ENCODE measurements at regions not wholly inside any gene's neighbourhood (a gene's known extent, or its start where the extent isn't known, plus 50 kb on each side); places are given as distances from the start of the nearest gene placed in this dataset.

DNA sequence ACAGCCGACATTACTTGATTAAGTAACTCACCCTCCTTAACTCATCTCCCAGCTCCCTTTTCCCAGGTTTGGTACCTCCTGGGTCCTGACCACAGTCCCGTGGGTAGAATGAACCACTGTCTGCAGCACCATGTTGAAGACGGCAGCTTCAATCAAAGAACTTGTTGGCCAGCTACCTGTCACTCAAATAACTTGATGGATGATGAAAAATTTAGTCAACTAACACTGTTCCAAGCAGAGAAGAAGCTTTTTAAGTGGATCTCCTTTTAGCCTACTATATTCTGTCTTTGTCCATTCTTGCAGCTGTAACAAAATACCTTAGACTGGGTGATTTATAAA, 138.4 kb upstream of the F3 start:
- Histone ChIP-seq H3K9me3 (ENCODE audit: control insufficient read depth, low read depth, low read length) (no peaks in the 10 kb centered on the region), H3K4me1 (ENCODE audit: control insufficient read depth, low read depth, low read length) (no peaks in the 10 kb centered on the region), H3K27ac (ENCODE audit: low read length) (no peak overlapping the region), H3K9ac (ENCODE audit: low read length) (no peak overlapping the region), H3K27me3 (ENCODE audit: control insufficient read depth, insufficient read depth, low read length) (no peaks in the 10 kb centered on the region), H3K36me3 (ENCODE audit: control insufficient read depth, low read depth, low read length) (no peaks in the 10 kb centered on the region), H3K4me3 (ENCODE audit: low read length) (no peak overlapping the region)

DNA sequence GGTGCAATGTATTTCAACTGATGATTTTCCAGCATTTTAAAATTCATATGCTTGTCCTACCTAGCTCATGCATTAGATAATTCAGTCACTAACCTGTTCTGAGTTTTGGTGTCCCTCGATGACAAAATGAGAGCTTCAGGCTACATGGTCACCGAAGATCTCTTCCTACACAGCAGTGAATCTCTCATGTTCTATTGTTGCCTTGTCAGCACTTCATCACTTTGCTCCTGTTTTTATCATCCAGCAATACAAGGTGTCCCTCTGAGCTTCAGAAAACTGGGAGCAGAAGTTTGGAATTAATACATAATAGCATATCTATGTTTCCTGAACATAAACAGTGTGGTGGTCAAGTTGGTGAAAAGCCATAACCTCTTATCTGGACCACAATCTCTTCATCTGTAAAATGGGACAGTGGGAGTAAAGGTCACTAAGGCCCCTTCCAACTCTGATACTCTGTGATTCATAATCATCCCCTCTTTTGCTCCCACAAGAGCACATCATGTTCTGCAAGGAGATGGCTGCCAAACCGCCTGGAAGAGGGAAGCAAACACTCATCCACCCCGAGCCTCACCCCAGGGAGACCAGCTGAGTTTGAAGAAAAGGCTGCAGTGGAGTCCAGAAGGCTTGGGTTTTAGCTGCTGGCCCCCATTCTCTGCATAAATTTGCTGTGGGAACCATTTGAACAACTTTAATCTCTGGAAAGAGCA, 137.9 kb upstream of the F3 start:
- no peak overlapping the region for H3K27ac ChIP-seq (ENCODE audit: low read length)
- no peaks in the 10 kb centered on the region for H3K36me3 ChIP-seq (ENCODE audit: control insufficient read depth, low read depth, low read length)
- no peaks in the 10 kb centered on the region for H3K27me3 ChIP-seq (ENCODE audit: control insufficient read depth, insufficient read depth, low read length)
- no peaks in the 10 kb centered on the region for H3K4me1 ChIP-seq (ENCODE audit: control insufficient read depth, low read depth, low read length)
- no peaks in the 10 kb centered on the region for H3K9me3 ChIP-seq (ENCODE audit: control insufficient read depth, low read depth, low read length)
- H3K9ac ChIP-seq (ENCODE audit: low read length): no peak overlapping the region
- H3K4me3 ChIP-seq (ENCODE audit: low read length): no peak overlapping the region

DNA sequence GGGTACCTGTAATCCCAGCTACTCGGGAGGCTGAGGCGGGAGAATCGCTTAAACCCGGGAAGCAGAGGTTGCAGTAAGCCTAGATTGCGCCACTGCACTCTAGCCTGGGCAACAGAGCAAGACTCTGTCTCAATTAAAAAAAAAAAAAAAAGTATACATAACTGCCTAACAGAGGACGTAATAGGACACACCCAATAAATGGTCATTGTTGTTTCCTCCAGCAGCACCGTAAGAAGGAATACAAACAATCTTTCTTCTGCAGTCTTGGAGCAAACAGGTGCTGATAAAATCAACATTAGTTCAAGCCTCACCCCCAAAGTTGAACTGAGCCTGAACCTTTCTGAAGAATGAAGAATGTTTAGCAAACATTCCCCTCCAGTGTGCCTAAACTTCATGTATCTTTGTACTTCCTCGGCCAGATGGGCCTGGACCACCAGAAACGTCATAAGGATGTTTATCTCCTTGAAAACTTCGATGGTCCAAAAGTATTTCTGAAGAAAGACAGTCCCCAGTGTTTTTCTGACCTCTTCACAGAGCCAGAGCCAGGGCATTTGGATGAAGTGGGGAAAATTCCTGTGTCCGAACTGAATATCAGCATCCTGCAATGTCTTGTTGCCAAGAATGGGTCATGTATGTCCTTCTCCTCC, 136.8 kb upstream of the F3 start:
- Histone ChIP-seq H3K36me3 (ENCODE audit: control insufficient read depth, low read depth, low read length) (no peaks in the 10 kb centered on the region), H3K9ac (ENCODE audit: low read length) (no peak overlapping the region), H3K27ac (ENCODE audit: low read length) (no peak overlapping the region), H3K27me3 (ENCODE audit: control insufficient read depth, insufficient read depth, low read length) (no peaks in the 10 kb centered on the region), H3K4me3 (ENCODE audit: low read length) (no peak overlapping the region), H3K4me1 (ENCODE audit: control insufficient read depth, low read depth, low read length) (no peaks in the 10 kb centered on the region), H3K9me3 (ENCODE audit: control insufficient read depth, low read depth, low read length) (no peaks in the 10 kb centered on the region)

DNA sequence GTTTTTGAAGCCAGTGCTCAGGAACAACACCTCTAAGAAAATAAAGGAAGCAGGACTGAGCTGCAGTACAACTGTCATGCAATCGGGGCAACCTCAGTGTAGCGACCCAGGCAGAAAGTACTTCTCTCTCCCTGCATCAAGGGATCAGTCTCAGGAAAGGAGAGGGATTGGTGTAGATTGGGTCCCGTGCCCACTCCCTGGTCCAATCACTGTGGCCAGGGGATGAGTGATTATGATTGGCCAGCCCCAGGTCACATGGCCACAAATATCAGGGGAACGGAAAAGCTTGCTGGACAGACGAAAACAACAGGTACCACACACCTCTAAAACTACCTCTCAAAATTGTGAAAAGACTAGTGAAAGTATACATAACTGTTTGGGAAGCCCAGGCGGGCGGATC, 136.2 kb upstream of the F3 start:
- Histone ChIP-seq H3K27ac (ENCODE audit: low read length) (no peak overlapping the region), H3K4me3 (ENCODE audit: low read length) (no peak overlapping the region)

DNA sequence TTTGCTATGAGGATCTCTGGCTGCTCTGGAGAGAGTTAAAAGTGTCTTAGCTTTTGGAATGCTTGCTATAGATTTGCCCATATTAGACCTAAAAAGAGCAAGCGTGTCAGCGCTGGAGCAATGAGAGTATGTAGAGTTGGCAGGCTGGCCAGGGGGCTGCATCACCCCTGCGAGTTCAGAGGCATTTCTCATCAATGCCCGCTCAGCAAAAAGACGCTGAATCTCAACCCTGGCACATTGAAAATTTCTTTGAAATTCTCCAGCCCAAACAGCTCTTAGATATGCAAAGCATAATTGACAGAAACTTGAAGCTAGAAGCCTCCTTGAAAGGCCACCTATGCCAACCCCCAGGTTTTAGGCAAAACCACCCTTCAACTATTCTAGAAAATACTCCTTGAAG, 135.5 kb upstream of the F3 start:
- Histone ChIP-seq H3K36me3 (ENCODE audit: control insufficient read depth, low read depth, low read length) (no peaks in the 10 kb centered on the region), H3K4me1 (ENCODE audit: control insufficient read depth, low read depth, low read length) (no peaks in the 10 kb centered on the region), H3K27ac (ENCODE audit: low read length) (no peak overlapping the region), H3K9me3 (ENCODE audit: control insufficient read depth, low read depth, low read length) (no peaks in the 10 kb centered on the region), H3K27me3 (ENCODE audit: control insufficient read depth, insufficient read depth, low read length) (no peaks in the 10 kb centered on the region), H3K4me3 (ENCODE audit: low read length) (no peak overlapping the region), H3K9ac (ENCODE audit: low read length) (no peak overlapping the region)

More for the DNA sequence above, 136.2 kb upstream of the F3 start:
- Histone ChIP-seq H3K9ac (ENCODE audit: low read length) (no peak overlapping the region), H3K9me3 (ENCODE audit: control insufficient read depth, low read depth, low read length) (no peaks in the 10 kb centered on the region), H3K4me1 (ENCODE audit: control insufficient read depth, low read depth, low read length) (no peaks in the 10 kb centered on the region), H3K36me3 (ENCODE audit: control insufficient read depth, low read depth, low read length) (no peaks in the 10 kb centered on the region), H3K27me3 (ENCODE audit: control insufficient read depth, insufficient read depth, low read length) (no peaks in the 10 kb centered on the region)

DNA sequence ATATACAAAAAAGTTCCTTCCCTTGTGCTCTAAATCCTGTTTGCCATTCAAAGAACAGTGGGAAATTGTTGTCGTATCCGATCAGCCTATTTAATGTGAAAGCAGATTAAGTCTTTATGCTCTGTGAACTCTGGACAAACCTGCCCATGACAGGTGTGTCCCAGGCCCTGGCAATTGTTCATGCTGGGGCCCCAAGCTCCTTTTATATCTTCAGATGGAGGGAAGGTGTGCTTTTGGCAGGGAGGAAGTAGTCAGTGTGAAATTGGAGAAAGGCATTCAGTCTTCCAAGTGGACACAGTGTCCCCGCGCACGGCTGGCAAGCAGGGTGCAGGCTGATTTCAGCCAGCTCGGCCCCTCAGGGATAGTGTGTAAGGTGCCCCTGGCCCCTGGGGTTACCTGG, 135.1 kb upstream of the F3 start:
- Histone ChIP-seq H3K27me3 (ENCODE audit: control insufficient read depth, insufficient read depth, low read length) (no peaks in the 10 kb centered on the region), H3K9ac (ENCODE audit: low read length) (no peak overlapping the region), H3K4me3 (ENCODE audit: low read length) (no peak overlapping the region), H3K9me3 (ENCODE audit: control insufficient read depth, low read depth, low read length) (no peaks in the 10 kb centered on the region), H3K36me3 (ENCODE audit: control insufficient read depth, low read depth, low read length) (no peaks in the 10 kb centered on the region), H3K27ac (ENCODE audit: low read length) (no peak overlapping the region), H3K4me1 (ENCODE audit: control insufficient read depth, low read depth, low read length) (no peaks in the 10 kb centered on the region)

DNA sequence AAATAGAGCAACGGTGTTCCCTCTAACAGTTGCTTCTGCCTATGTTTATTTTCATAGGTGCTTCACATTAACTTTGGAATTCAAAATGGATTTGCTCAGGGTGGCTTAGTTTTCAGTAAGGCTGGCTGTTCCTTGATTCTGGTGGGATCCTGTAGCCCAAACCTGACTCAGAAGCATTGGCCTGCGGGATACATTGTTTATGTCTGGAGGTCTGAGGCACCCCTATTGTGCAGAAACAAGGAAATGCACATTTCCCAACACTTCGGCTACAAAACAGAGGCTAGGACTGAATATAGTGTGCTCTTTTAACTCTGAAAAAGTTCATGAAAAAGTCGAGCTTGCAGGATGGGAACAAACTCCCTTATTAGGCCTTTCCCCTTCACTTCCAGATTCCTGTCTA, 133.8 kb upstream of the F3 start:
- Histone ChIP-seq H3K27me3 (ENCODE audit: control insufficient read depth, insufficient read depth, low read length) (no peaks in the 10 kb centered on the region), H3K4me1 (ENCODE audit: control insufficient read depth, low read depth, low read length) (no peaks in the 10 kb centered on the region), H3K27ac (ENCODE audit: low read length) (no peak overlapping the region), H3K9ac (ENCODE audit: low read length) (no peak overlapping the region), H3K4me3 (ENCODE audit: low read length) (no peak overlapping the region), H3K9me3 (ENCODE audit: control insufficient read depth, low read depth, low read length) (no peaks in the 10 kb centered on the region), H3K36me3 (ENCODE audit: control insufficient read depth, low read depth, low read length) (no peaks in the 10 kb centered on the region)

DNA sequence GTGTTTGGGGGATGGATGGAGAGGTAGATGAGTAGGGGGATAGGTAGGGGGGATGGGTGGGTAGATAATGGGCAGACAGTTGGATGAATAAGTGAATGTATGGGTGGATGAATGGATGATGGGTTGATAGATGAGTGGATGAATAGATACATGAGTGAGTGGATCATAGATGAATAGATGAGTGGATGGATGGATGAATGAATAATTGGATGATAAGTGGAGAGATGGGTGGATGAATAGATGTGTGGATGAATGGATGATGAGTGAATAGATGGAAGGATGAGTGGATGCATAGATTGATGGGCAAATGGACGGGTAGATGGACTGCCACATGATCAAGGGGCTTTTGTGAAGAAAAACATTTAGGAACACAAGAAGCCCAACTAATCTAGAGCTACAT, 133.3 kb upstream of the F3 start:
- Histone ChIP-seq H3K4me1 (ENCODE audit: control insufficient read depth, low read depth, low read length) (no peaks in the 10 kb centered on the region), H3K27ac (ENCODE audit: low read length) (no peak overlapping the region), H3K9ac (ENCODE audit: low read length) (no peak overlapping the region), H3K9me3 (ENCODE audit: control insufficient read depth, low read depth, low read length) (no peaks in the 10 kb centered on the region), H3K27me3 (ENCODE audit: control insufficient read depth, insufficient read depth, low read length) (no peaks in the 10 kb centered on the region), H3K4me3 (ENCODE audit: low read length) (no peak overlapping the region), H3K36me3 (ENCODE audit: control insufficient read depth, low read depth, low read length) (no peaks in the 10 kb centered on the region)

DNA sequence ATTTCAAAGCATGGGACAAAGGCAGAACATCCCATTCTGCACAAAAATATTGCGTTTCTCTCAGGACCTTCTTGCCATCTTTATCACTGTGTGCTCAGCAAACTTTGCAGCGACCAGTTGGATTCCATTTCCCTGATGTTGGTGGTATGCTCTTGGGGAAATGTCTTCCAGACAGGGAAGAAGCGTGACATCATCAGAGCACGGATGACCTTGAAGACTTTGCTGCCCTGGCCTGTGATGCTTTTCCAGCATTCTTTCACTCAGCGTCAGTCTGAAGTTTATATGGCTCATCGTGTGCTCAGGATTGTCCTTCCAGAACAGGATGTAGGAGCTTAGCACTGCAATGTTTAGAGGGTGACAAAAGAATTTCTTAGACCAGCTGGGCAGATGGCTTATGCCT, 131.4 kb upstream of the F3 start:
- H3K4me1 ChIP-seq (ENCODE audit: control insufficient read depth, low read depth, low read length): peaks cover 17% of the 10 kb centered on the region

DNA sequence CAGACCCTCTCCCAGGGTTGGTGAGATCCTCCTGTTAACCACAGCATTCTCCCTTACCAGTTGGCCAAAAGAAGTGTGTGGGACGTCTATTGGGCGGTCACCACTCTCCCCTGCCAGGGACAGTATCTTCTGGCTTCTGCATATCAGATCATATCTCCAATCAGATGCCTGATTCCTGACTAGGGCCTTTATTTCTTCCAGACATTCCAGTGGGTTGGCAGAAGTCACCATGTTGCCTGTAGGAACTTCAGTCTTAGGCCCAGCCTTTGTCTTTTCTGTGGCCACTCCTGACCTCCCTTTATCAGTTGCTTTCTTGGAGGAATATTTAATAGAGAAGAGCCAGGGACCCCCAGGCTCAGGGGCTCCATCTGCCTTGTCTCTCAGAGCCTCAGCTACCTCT, 130.4 kb upstream of the F3 start:
- Histone ChIP-seq H3K36me3 (ENCODE audit: control insufficient read depth, low read depth, low read length) (no peaks in the 10 kb centered on the region), H3K27ac (ENCODE audit: low read length) (no peak overlapping the region), H3K9me3 (ENCODE audit: control insufficient read depth, low read depth, low read length) (no peaks in the 10 kb centered on the region), H3K4me3 (ENCODE audit: low read length) (no peak overlapping the region), H3K9ac (ENCODE audit: low read length) (no peak overlapping the region), H3K4me1 (ENCODE audit: control insufficient read depth, low read depth, low read length) (peaks cover 26% of the 10 kb centered on the region), H3K27me3 (ENCODE audit: control insufficient read depth, insufficient read depth, low read length) (no peaks in the 10 kb centered on the region)

More for the DNA sequence above, 131.4 kb upstream of the F3 start:
- no peak overlapping the region for H3K4me3 ChIP-seq (ENCODE audit: low read length)
- no peaks in the 10 kb centered on the region for H3K27me3 ChIP-seq (ENCODE audit: control insufficient read depth, insufficient read depth, low read length)
- H3K9ac ChIP-seq (ENCODE audit: low read length): no peak overlapping the region
- H3K36me3 ChIP-seq (ENCODE audit: control insufficient read depth, low read depth, low read length): no peaks in the 10 kb centered on the region
- no peak overlapping the region for H3K27ac ChIP-seq (ENCODE audit: low read length)
- H3K9me3 ChIP-seq (ENCODE audit: control insufficient read depth, low read depth, low read length): no peaks in the 10 kb centered on the region

DNA sequence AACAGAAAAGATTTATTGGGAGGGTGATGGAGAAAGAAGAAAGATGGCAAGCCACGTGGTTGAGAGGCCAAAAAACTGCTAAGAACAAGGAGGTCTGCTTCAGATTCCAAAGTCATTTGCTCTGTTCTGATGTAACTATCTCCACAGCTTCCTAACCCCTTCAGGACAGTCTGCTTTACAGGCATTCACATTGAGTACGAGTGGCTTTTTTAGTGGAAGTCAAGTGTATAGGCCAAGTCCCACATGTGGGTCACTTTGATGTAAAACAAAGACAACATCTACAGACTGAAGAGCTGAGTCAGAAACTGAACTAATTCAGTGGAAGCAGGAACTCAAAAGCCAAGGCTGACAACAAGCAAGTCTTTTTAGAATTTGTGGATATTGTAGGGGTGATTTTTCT, 128.7 kb upstream of the F3 start:
- Histone ChIP-seq H3K36me3 (ENCODE audit: control insufficient read depth, low read depth, low read length) (no peaks in the 10 kb centered on the region), H3K4me1 (ENCODE audit: control insufficient read depth, low read depth, low read length) (peaks cover 41% of the 10 kb centered on the region), H3K27me3 (ENCODE audit: control insufficient read depth, insufficient read depth, low read length) (no peaks in the 10 kb centered on the region), H3K4me3 (ENCODE audit: low read length) (no peak overlapping the region), H3K9ac (ENCODE audit: low read length) (no peak overlapping the region), H3K27ac (ENCODE audit: low read length) (no peak overlapping the region), H3K9me3 (ENCODE audit: control insufficient read depth, low read depth, low read length) (no peaks in the 10 kb centered on the region)

DNA sequence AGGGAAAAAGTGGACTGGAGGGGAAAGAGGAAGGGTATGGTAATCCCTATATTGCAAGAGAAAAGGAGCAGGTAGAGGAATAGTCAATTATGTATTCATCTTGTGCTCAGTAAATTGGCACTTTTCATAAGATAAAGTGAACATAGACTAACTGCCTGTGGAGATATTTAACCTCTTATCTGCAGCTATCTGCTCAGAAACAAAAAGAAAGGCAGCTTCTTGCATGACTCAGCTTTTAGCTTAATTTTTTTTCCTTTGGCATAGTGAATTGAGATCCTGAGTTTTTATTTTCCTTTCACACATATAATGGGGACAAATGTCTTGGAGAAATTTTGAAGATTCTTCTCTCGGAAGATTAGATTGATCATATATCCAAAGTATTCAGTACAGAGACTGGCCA, 127.6 kb upstream of the F3 start:
- H3K36me3 ChIP-seq (ENCODE audit: control insufficient read depth, low read depth, low read length): no peaks in the 10 kb centered on the region
- H3K9me3 ChIP-seq (ENCODE audit: control insufficient read depth, low read depth, low read length): peaks cover 3% of the 10 kb centered on the region
- H3K27ac ChIP-seq (ENCODE audit: low read length): no peak overlapping the region
- H3K4me3 ChIP-seq (ENCODE audit: low read length): no peak overlapping the region
- peaks cover 41% of the 10 kb centered on the region for H3K4me1 ChIP-seq (ENCODE audit: control insufficient read depth, low read depth, low read length)
- H3K9ac ChIP-seq (ENCODE audit: low read length): no peak overlapping the region
- no peaks in the 10 kb centered on the region for H3K27me3 ChIP-seq (ENCODE audit: control insufficient read depth, insufficient read depth, low read length)
